NCI-H82 treated with DMSO at 0.1 percent for 48 hours (cell line): ENCODE measurements at regions not wholly inside any gene's neighbourhood (a gene's known extent, or its start where the extent isn't known, plus 50 kb on each side); places are given as distances from the start of the nearest gene placed in this dataset.
"Not testable (repeated sequence)": the region's sequence is repeated elsewhere in the genome, so short reads cannot be mapped to it uniquely, and the experiment has no call there.

Experiments
- DNase-seq: peaks from one replicate; lab custom pipeline; 2025; ENCODE audit not compliant: unreplicated experiment; lab: John Stamatoyannopoulos, UW

- DNase-seq, result no peak
These were observed 89.1 kb upstream of the NEDD4L start for GRCh38 chr18:57954935-57955334.

DNA sequence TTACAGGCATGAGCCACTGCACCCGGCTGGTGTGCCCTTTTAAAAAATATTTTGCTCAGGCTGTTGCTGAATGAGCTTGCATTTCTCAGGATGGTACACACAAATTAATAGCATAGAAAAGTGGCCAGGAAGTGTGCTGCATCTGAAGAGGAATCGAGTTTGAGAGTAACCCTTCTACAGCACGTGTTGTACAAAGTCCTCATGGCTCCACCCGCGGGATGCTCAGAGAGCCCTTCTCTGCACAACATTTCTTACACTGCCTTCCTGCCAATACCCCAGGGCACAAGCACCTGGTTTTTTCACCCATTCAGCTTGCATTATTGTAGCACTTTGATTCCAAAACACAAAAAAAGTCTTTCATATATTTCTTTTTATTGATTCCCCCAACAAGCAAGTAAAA, 90.1 kb upstream of the NEDD4L start:
- DNase-seq, result no peak

- no peak for DNase-seq
These were observed 91.8 kb upstream of the NEDD4L start for GRCh38 chr18:57951999-57952774.

GRCh38 chr18:57951117-57951796, 92.8 kb upstream of the NEDD4L start:
- DNase-seq, result no peak

- DNase-seq, result no peak
These were observed 93.5 kb upstream of the NEDD4L start for GRCh38 chr18:57950542-57950941.

DNA sequence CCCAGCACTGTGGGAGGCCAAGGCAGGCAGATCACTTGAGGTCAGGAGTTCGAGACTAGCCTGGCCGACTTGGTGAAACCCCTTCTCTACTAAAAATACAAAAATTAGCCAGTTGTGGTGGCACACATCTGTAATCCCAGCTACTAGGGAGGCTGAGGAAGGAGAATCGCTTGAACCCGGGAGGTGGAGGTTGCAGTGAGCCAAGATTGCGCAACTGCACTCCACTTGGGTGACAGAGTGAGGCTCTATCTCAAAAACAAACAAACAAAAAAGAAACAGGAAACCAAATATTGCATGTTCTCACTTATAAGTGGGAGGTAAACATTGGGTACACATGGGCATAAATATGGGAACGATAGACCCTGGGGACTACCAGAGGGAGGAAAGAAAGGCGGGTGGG, 94.7 kb upstream of the NEDD4L start:
- not testable (repeated sequence) for DNase-seq

DNA sequence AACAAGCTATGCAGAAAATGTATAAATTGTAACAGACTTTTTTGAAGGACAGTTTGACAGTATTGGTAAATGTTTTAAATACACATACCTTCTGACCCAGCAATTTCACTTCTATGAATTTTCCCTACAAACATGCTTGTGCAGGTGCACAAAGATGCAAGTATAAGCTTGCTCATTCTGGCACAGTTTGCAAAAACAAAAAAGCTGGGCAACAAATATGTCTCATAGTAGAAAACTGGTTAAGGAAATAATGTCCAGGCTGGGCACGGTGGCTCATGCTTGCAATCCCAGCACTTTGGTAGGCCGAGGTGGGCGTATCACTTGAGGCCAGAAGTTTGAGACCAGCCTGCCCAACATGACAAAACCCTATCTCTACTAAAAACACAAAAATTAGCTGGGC, 96.9 kb upstream of the NEDD4L start:
- no peak for DNase-seq

DNA sequence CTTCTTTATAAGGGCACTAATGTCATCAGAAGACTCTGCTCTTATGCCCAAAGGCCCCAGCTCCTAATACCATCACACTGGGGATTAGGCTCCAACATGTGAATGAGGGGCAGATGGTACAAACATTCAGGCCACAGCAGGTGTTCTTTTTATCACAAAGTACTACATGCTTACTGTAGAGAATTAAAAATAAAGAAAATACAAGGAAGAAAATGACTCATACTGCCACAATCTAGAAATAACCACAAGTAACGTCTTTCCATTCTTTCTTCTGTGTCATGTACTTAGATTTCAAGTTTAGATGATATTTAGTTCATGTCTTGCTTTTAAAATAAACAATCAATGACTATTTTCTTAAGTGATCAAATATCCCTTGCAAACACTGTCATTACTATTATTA, 100.3 kb upstream of the NEDD4L start:
- peak; percentile 34 for DNase-seq

GRCh38 chr18:57942493-57942892, 101.5 kb upstream of the NEDD4L start:
- peak; percentile 44 for DNase-seq

GRCh38 chr18:57941841-57942489, 102.1 kb upstream of the NEDD4L start:
- no peak for DNase-seq

DNA sequence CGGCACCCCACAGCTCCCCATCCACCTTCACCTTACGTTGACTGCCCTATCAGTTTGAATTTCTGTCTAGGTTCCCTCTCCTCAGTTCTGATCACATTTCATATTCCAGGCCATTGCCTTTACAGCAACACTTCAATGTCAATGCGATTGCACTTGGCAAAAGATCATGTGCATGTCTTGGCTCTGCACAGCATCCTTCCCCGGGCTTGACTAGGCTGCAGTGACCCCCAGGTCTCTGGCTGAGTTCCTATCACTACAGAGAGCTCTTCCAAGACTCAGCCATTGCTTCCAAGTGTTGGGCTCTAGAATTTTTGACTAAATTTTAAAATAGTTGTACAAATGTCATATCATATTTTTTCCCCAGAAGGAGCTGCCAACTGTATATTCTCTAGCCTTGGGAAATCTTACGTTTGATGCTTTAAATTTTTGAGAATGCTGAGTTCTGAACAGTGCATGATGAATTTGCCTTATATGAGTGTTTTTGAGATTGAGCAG, 103.8 kb upstream of the NEDD4L start:
- no peak for DNase-seq

DNA sequence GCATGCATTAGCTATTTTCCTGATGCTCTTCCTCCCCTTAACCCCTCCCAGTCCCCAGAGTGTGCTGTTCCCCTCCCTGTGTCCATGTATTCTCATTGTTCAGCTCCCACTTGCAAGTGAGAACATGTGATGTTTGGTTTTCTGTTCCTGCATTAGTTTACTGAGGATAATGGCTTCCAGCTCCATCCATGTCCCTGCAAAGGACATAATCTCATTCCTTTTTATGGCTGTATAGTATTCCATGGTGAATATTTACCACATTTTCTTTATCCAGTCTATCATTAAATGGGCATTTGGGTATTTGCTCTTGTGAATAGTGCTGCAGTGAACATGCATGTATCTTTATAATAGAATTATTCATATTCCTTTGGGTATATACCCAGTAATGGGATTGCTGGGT, 109.7 kb upstream of the NEDD4L start:
- DNase-seq, result not testable (repeated sequence)

- no peak for DNase-seq
These were observed 113.0 kb upstream of the NEDD4L start for GRCh38 chr18:57931038-57931437.

GRCh38 chr18:57930476-57930875, 113.5 kb upstream of the NEDD4L start:
- DNase-seq, result peak; percentile 36

DNA sequence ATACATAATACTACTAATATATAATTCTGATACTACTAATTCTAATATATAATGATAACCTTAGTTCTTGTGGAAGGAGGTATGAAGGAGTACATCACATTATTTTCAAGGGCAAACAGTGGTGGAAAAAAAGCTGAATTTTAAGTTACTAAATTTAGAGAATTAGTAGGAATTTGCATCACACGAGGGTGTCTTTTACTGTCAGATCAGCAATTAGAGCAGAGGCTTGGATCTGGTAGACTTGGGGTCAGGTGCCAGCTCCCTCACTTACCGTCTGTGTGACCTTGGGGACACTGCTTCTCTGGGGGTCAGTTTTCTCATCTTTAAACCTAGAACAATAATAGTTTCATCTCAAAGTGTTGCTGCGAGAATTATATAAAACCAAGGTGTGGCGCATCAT, 114.1 kb upstream of the NEDD4L start:
- DNase-seq, result no peak

DNA sequence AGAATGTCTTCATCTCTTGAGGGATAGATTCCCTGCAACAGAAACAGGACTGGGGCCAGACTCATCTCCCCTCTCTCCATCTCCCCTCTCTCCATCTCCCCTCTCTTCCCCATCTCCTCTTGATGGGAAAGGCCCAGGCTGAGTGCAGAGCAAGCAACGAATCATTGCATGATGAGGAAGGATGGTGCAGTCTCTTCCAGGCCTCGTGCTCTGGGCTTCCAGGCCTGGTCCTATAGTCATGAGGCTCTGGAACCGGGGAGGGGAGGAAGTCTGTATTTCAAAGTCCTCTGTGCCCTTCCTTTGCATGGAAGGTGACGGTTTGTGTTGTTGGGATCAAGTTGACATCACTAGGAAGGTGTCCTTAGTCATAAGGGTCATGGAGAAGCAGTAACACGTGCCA, 115.6 kb upstream of the NEDD4L start:
- no peak for DNase-seq

DNA sequence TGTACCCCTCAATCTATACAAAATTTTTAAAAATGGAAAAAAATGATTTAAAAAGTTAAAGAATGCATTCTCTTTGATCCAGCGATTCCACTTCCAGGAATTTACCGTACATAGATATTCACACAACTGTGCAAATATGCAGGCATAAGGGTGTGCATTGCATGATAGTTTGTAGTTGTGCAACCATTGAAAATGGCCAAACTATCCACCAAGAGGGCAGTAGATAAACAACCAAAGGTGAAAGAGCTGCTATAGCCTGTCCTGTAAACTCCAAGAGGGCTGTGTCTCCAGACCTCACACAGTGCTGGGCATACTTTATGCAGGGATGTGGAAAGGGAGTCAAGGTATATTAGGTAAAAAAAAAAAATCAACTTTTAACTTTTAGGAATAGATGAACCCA, 116.5 kb upstream of the NEDD4L start:
- no peak for DNase-seq

DNA sequence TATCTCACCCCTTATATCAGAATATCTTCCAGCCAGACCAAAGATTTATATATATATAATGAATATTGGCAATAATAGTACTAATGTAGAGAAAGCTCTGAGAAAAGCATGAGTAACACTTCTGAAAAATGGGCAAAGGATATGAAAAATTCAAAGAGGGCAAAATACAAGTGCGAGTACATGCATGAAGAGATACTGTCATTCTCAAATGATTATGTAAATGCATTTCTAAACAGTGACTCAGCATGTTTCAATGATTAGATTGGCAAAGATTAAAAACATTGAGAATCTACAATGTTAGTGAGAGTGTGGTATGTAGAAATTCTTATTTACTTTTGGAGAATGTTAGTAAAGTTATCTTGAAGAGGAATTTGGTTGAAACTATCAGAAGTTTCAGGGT, 118.3 kb upstream of the NEDD4L start:
- DNase-seq, result no peak

DNA sequence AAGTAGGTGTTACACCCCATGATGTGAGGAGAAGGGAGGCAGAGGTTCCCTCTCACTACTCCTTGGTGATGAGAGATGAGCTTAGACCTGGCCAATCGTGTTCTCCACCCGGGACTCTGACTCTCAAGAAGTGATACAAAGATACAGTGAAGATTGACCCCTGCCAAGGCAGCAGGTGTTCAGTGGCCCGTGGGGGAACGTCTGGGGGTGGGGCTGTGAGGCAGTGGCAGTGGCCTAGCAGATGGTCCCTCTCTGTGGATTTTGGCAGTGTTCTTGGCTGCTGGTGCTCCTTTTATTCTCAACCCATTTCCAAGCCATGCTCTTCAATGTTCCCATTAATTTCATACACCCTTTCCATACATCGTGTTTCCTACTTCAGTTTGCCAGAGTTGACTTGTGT, 120.4 kb upstream of the NEDD4L start:
- no peak for DNase-seq

DNA sequence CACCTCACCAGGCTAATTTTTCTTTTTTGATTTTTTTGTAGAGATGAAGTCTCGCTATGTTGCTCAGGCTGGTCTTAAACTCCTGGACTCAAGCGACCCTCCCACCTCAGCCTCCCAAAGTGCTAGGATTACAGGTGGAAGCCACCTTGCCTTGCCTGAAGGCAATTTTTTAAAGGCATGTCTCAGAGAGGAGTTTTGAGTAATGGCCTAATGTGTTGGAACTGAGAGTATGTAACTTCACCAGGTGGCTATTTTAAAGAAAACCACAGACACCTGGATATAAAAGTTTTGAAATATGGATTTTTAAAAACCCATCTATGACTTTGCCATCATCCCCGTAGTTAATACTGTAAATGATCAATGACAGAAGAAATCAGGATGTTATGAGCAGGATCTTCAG, 119.8 kb upstream of the ATP8B1 start:
- no peak for DNase-seq

DNA sequence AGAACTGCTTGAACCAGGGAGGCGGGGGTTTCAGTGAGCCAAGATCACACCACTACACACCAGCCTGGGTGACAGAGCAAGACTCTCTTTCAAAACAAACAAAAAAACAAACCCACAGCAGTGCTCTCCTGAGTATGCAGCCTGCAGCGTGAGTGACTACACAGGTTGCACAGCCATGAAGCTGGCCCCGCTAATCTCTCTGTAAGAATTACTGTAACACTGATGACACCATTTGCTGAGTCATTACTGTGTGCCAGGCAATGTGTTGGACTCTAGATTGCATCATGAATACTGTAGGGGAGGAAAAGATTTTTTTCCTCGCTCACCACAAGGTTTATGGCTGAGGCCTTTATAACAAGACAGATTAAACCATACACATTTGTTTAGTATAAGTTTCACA, 118.6 kb upstream of the ATP8B1 start:
- no peak for DNase-seq

GRCh38 chr18:57920036-57920435, 116.9 kb upstream of the ATP8B1 start:
- no peak for DNase-seq
